ENCODE measurements at regions not wholly inside any gene's neighbourhood (a gene's known extent, or its start where the extent isn't known, plus 50 kb on each side); places are given as distances from the start of the nearest gene placed in this dataset.

GRCh38 chr5:82704381-82704780 lies 372.8 kb downstream of the TMEM167A start:
- peaks cover 6% of the 10 kb centered on the region for H3K9me3 Mint-ChIP-seq (ENCODE audit: low read depth)
- DNase-seq (ENCODE audit: low spot score), result no peak
- TF ChIP-seq CTCF (IDR thresholded peaks at IDR 0.05), result no peak
- peaks cover 9% of the 10 kb centered on the region for H3K4me1 Mint-ChIP-seq (ENCODE audit: low read depth)
- H3K4me3 Mint-ChIP-seq (ENCODE audit: unreplicated experiment), result no peak overlapping the region
- H3K36me3 Mint-ChIP-seq (ENCODE audit: low read depth), result no peaks in the 10 kb centered on the region
- H3K27ac Mint-ChIP-seq (ENCODE audit: unreplicated experiment), result no peak overlapping the region
- H3K27me3 Mint-ChIP-seq (ENCODE audit: low read depth), result peaks cover 2% of the 10 kb centered on the region

- TF ChIP-seq CTCF (IDR thresholded peaks at IDR 0.05), result no peak
- Mint-ChIP-seq H3K36me3 (ENCODE audit: low read depth) (no peaks in the 10 kb centered on the region), H3K4me1 (ENCODE audit: low read depth) (peaks cover 17% of the 10 kb centered on the region), H3K9me3 (ENCODE audit: low read depth) (peaks cover 6% of the 10 kb centered on the region), H3K4me3 (ENCODE audit: unreplicated experiment) (no peak overlapping the region), H3K27me3 (ENCODE audit: low read depth) (peaks cover 2% of the 10 kb centered on the region), H3K27ac (ENCODE audit: unreplicated experiment) (no peak overlapping the region)
- DNase-seq (ENCODE audit: low spot score), result no peak
Observed at GRCh38 chr5:82702046-82702445, 375.1 kb downstream of the TMEM167A start.

- Mint-ChIP-seq H3K27me3 (ENCODE audit: low read depth) (peaks cover 2% of the 10 kb centered on the region), H3K4me3 (ENCODE audit: unreplicated experiment) (no peak overlapping the region), H3K27ac (ENCODE audit: unreplicated experiment) (no peak overlapping the region), H3K36me3 (ENCODE audit: low read depth) (no peaks in the 10 kb centered on the region), H3K4me1 (ENCODE audit: low read depth) (peaks cover 17% of the 10 kb centered on the region), H3K9me3 (ENCODE audit: low read depth) (no peaks in the 10 kb centered on the region)
- no peak for TF ChIP-seq CTCF (IDR thresholded peaks at IDR 0.05)
- no peak for DNase-seq (ENCODE audit: low spot score)
Observed at GRCh38 chr5:82699737-82700136, 377.5 kb downstream of the TMEM167A start.

- Mint-ChIP-seq H3K4me3 (ENCODE audit: unreplicated experiment) (no peak overlapping the region), H3K27me3 (ENCODE audit: low read depth) (peaks cover under 1% of the 10 kb centered on the region), H3K4me1 (ENCODE audit: low read depth) (peaks cover 17% of the 10 kb centered on the region), H3K36me3 (ENCODE audit: low read depth) (no peaks in the 10 kb centered on the region), H3K27ac (ENCODE audit: unreplicated experiment) (no peak overlapping the region), H3K9me3 (ENCODE audit: low read depth) (no peaks in the 10 kb centered on the region)
- DNase-seq (ENCODE audit: low spot score), result no peak
- TF ChIP-seq CTCF (IDR thresholded peaks at IDR 0.05), result no peak
Observed at GRCh38 chr5:82698026-82698425, 379.2 kb downstream of the TMEM167A start.

GRCh38 chr5:82694711-82695285 lies 382.4 kb downstream of the TMEM167A start:
- H3K27ac Mint-ChIP-seq (ENCODE audit: unreplicated experiment), result no peak overlapping the region
- H3K4me1 Mint-ChIP-seq (ENCODE audit: low read depth), result peaks cover 7% of the 10 kb centered on the region
- no peaks in the 10 kb centered on the region for H3K36me3 Mint-ChIP-seq (ENCODE audit: low read depth)
- no peaks in the 10 kb centered on the region for H3K27me3 Mint-ChIP-seq (ENCODE audit: low read depth)
- H3K4me3 Mint-ChIP-seq (ENCODE audit: unreplicated experiment), result no peak overlapping the region
- H3K9me3 Mint-ChIP-seq (ENCODE audit: low read depth), result no peaks in the 10 kb centered on the region
- no peak for DNase-seq (ENCODE audit: low spot score)
- TF ChIP-seq CTCF (IDR thresholded peaks at IDR 0.05), result no peak

Measured in chondrocyte (in vitro differentiated cells).